BLaER1 (cell line): ENCODE measurements at regions not wholly inside any gene's neighbourhood (a gene's known extent, or its start where the extent isn't known, plus 50 kb on each side); places are given as distances from the start of the nearest gene placed in this dataset.

Experiments
- H3K27ac ChIP-seq: shearing (Covaris generic); formaldehyde crosslinking; 2 replicates; pipeline ENCODE4 v1.8.1; 2022
- H3K27me3 ChIP-seq: shearing (Covaris generic); formaldehyde crosslinking; 2 replicates; pipeline ENCODE4 v1.8.1; 2022
- H3K36me3 ChIP-seq: shearing (Covaris generic); formaldehyde crosslinking; 2 replicates; pipeline ENCODE4 v1.8.1; 2022
- H3K4me1 ChIP-seq: shearing (Covaris generic); formaldehyde crosslinking; 2 replicates; pipeline ENCODE4 v1.8.1; 2022
- H3K4me2 ChIP-seq: shearing (Covaris generic); formaldehyde crosslinking; 2 replicates; pipeline ENCODE4 v1.8.1; 2022
- H3K4me3 ChIP-seq: shearing (Covaris generic); formaldehyde crosslinking; 2 replicates; pipeline ENCODE4 v1.8.1; 2022
- H3K9ac ChIP-seq: shearing (Covaris generic); formaldehyde crosslinking; 2 replicates; pipeline ENCODE4 v1.8.1; 2022
- H3K9me3 ChIP-seq: shearing (Covaris generic); formaldehyde crosslinking; 2 replicates; pipeline ENCODE4 v1.8.1; 2022
- H4K20me1 ChIP-seq: shearing (Covaris generic); formaldehyde crosslinking; 2 replicates; pipeline ENCODE4 v1.8.1; 2022
- Cebpa-rat ChIP-seq: shearing (Covaris generic); IDR thresholded peaks from 2 replicates; pipeline ENCODE4 v1.8.1; 2022

- no peak overlapping the region for H3K4me3 ChIP-seq
- no peaks in the 10 kb centered on the region for H3K4me1 ChIP-seq
- no peaks in the 10 kb centered on the region for H3K36me3 ChIP-seq
- H3K27me3 ChIP-seq: no peaks in the 10 kb centered on the region
- no peak overlapping the region for H3K9ac ChIP-seq
- no peak overlapping the region for H3K4me2 ChIP-seq
- H4K20me1 ChIP-seq: no peaks in the 10 kb centered on the region
- no peak overlapping the region for H3K27ac ChIP-seq
- no peaks in the 10 kb centered on the region for H3K9me3 ChIP-seq
- no peak for TF ChIP-seq Cebpa-rat
Observed at GRCh38 chr4:84441758-84442377, 57.2 kb downstream of the NKX6-1 start.

- TF ChIP-seq Cebpa-rat: no peak
Observed at GRCh38 chr4:84439996-84440395, 59.1 kb downstream of the NKX6-1 start.

GRCh38 chr4:84436812-84437211, 62.3 kb downstream of the NKX6-1 start:
- no peak overlapping the region for H3K27ac ChIP-seq

More at GRCh38 chr4:84439996-84440395, 59.1 kb downstream of the NKX6-1 start:
- no peak overlapping the region for H3K4me3 ChIP-seq
- H3K27ac ChIP-seq: no peak overlapping the region
- no peaks in the 10 kb centered on the region for H3K27me3 ChIP-seq
- H3K9ac ChIP-seq: no peak overlapping the region
- H3K4me2 ChIP-seq: no peak overlapping the region
- no peaks in the 10 kb centered on the region for H3K4me1 ChIP-seq
- H4K20me1 ChIP-seq: no peaks in the 10 kb centered on the region
- H3K9me3 ChIP-seq: no peaks in the 10 kb centered on the region
- H3K36me3 ChIP-seq: no peaks in the 10 kb centered on the region

GRCh38 chr4:84434344-84434743, 64.7 kb downstream of the NKX6-1 start:
- Histone ChIP-seq H3K27me3 (no peaks in the 10 kb centered on the region), H3K9me3 (no peaks in the 10 kb centered on the region), H3K9ac (no peak overlapping the region), H3K27ac (no peak overlapping the region), H3K36me3 (no peaks in the 10 kb centered on the region), H3K4me1 (no peaks in the 10 kb centered on the region), H3K4me3 (no peak overlapping the region), H3K4me2 (no peak overlapping the region), H4K20me1 (no peaks in the 10 kb centered on the region)
- no peak for TF ChIP-seq Cebpa-rat

More at GRCh38 chr4:84436812-84437211, 62.3 kb downstream of the NKX6-1 start:
- H3K4me2 ChIP-seq: no peak overlapping the region
- no peaks in the 10 kb centered on the region for H4K20me1 ChIP-seq
- no peaks in the 10 kb centered on the region for H3K4me1 ChIP-seq
- no peaks in the 10 kb centered on the region for H3K9me3 ChIP-seq
- TF ChIP-seq Cebpa-rat: no peak
- no peaks in the 10 kb centered on the region for H3K27me3 ChIP-seq
- H3K36me3 ChIP-seq: no peaks in the 10 kb centered on the region
- H3K9ac ChIP-seq: no peak overlapping the region
- no peak overlapping the region for H3K4me3 ChIP-seq

- Histone ChIP-seq H3K27me3 (no peaks in the 10 kb centered on the region), H4K20me1 (no peaks in the 10 kb centered on the region), H3K4me2 (no peak overlapping the region), H3K9ac (no peak overlapping the region), H3K27ac (no peak overlapping the region), H3K36me3 (no peaks in the 10 kb centered on the region), H3K4me1 (no peaks in the 10 kb centered on the region), H3K9me3 (no peaks in the 10 kb centered on the region), H3K4me3 (no peak overlapping the region)
- no peak for TF ChIP-seq Cebpa-rat
Observed at GRCh38 chr4:84433633-84434222, 65.4 kb downstream of the NKX6-1 start.

- Histone ChIP-seq H3K4me2 (no peak overlapping the region), H3K9ac (no peak overlapping the region), H3K4me3 (no peak overlapping the region), H4K20me1 (no peaks in the 10 kb centered on the region), H3K4me1 (no peaks in the 10 kb centered on the region), H3K27ac (no peak overlapping the region), H3K36me3 (no peaks in the 10 kb centered on the region), H3K9me3 (no peaks in the 10 kb centered on the region), H3K27me3 (no peaks in the 10 kb centered on the region)
- TF ChIP-seq Cebpa-rat: no peak
Observed at GRCh38 chr4:84432713-84433112, 66.4 kb downstream of the NKX6-1 start.

- no peak overlapping the region for H3K27ac ChIP-seq
- H3K9ac ChIP-seq: no peak overlapping the region
- H3K36me3 ChIP-seq: no peaks in the 10 kb centered on the region
- H3K27me3 ChIP-seq: no peaks in the 10 kb centered on the region
- no peak overlapping the region for H3K4me3 ChIP-seq
- H3K4me1 ChIP-seq: no peaks in the 10 kb centered on the region
- no peak for TF ChIP-seq Cebpa-rat
- no peak overlapping the region for H3K4me2 ChIP-seq
- no peaks in the 10 kb centered on the region for H4K20me1 ChIP-seq
- H3K9me3 ChIP-seq: no peaks in the 10 kb centered on the region
Observed at GRCh38 chr4:84420608-84421007, 78.5 kb downstream of the NKX6-1 start.

- Histone ChIP-seq H3K27ac (no peak overlapping the region), H3K9me3 (no peaks in the 10 kb centered on the region), H4K20me1 (no peaks in the 10 kb centered on the region), H3K4me1 (no peaks in the 10 kb centered on the region), H3K4me3 (no peak overlapping the region), H3K36me3 (no peaks in the 10 kb centered on the region), H3K4me2 (no peak overlapping the region), H3K27me3 (no peaks in the 10 kb centered on the region), H3K9ac (no peak overlapping the region)
- no peak for TF ChIP-seq Cebpa-rat
Observed at GRCh38 chr4:84419201-84419600, 79.9 kb downstream of the NKX6-1 start.

- no peaks in the 10 kb centered on the region for H4K20me1 ChIP-seq
- H3K27ac ChIP-seq: no peak overlapping the region
- H3K4me2 ChIP-seq: no peak overlapping the region
- no peaks in the 10 kb centered on the region for H3K36me3 ChIP-seq
- TF ChIP-seq Cebpa-rat: no peak
- H3K27me3 ChIP-seq: no peaks in the 10 kb centered on the region
- H3K4me1 ChIP-seq: no peaks in the 10 kb centered on the region
- H3K9me3 ChIP-seq: no peaks in the 10 kb centered on the region
- no peak overlapping the region for H3K4me3 ChIP-seq
- no peak overlapping the region for H3K9ac ChIP-seq
Observed at GRCh38 chr4:84417997-84418709, 80.9 kb downstream of the NKX6-1 start.

- Histone ChIP-seq H3K9me3 (no peaks in the 10 kb centered on the region), H3K4me2 (no peak overlapping the region), H3K4me3 (no peak overlapping the region), H3K27me3 (no peaks in the 10 kb centered on the region), H3K4me1 (no peaks in the 10 kb centered on the region), H3K9ac (no peak overlapping the region), H3K36me3 (no peaks in the 10 kb centered on the region), H4K20me1 (no peaks in the 10 kb centered on the region), H3K27ac (no peak overlapping the region)
- TF ChIP-seq Cebpa-rat: no peak
Observed at GRCh38 chr4:84413976-84414375, 85.1 kb downstream of the NKX6-1 start.
